ENCODE measurements at regions not wholly inside any gene's neighbourhood (a gene's known extent, or its start where the extent isn't known, plus 50 kb on each side); places are given as distances from the start of the nearest gene placed in this dataset.

- H3K9ac ChIP-seq (ENCODE audit: low read length): no peak overlapping the region
- H3K9me3 ChIP-seq (ENCODE audit: control insufficient read depth, insufficient read depth, low read depth, low read length): peaks cover 13% of the 10 kb centered on the region
- H3K27me3 ChIP-seq (ENCODE audit: control insufficient read depth, insufficient read depth, low read length): no peaks in the 10 kb centered on the region
- no peaks in the 10 kb centered on the region for H3K36me3 ChIP-seq (ENCODE audit: control insufficient read depth, insufficient read depth, low read length)
- H3K27ac ChIP-seq (ENCODE audit: low read depth, low read length): no peak overlapping the region
- H3K4me3 ChIP-seq (ENCODE audit: low read depth, low read length): no peak overlapping the region
- peaks cover 3% of the 10 kb centered on the region; the same call in 1 of the 2 replicates for H3K4me1 ChIP-seq (ENCODE audit: control insufficient read depth, insufficient read depth, low read length)
Measured at GRCh38 chr12:67558775-67559174, 89.8 kb upstream of the DYRK2 start.

DNA sequence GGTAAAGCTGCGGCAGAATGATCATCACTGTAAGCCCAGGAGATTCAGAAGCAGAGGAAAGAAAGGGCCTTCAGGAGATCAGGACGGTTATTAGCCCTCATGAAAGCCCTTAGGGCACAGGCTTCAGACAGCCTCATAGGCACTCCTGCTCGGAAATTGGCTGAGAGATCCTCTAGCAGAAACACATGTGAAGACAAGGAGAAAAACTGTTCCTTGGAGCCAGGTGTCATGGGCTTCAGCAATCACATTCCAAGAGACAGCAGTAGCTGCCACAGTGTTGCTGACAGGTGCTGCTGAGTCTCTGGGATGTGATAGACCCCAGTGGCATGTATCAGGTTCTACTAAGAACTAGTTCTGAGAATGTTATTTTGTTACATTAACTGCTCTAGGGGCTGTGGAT, 88.8 kb upstream of the DYRK2 start:
- peaks cover 15% of the 10 kb centered on the region for H3K9me3 ChIP-seq (ENCODE audit: control insufficient read depth, insufficient read depth, low read depth, low read length)
- H3K36me3 ChIP-seq (ENCODE audit: control insufficient read depth, insufficient read depth, low read length): no peaks in the 10 kb centered on the region
- H3K9ac ChIP-seq (ENCODE audit: low read length): no peak overlapping the region
- peaks cover 3% of the 10 kb centered on the region; the same call in 1 of the 2 replicates for H3K4me1 ChIP-seq (ENCODE audit: control insufficient read depth, insufficient read depth, low read length)
- H3K27me3 ChIP-seq (ENCODE audit: control insufficient read depth, insufficient read depth, low read length): no peaks in the 10 kb centered on the region
- no peak overlapping the region for H3K27ac ChIP-seq (ENCODE audit: low read depth, low read length)
- no peak overlapping the region for H3K4me3 ChIP-seq (ENCODE audit: low read depth, low read length)

DNA sequence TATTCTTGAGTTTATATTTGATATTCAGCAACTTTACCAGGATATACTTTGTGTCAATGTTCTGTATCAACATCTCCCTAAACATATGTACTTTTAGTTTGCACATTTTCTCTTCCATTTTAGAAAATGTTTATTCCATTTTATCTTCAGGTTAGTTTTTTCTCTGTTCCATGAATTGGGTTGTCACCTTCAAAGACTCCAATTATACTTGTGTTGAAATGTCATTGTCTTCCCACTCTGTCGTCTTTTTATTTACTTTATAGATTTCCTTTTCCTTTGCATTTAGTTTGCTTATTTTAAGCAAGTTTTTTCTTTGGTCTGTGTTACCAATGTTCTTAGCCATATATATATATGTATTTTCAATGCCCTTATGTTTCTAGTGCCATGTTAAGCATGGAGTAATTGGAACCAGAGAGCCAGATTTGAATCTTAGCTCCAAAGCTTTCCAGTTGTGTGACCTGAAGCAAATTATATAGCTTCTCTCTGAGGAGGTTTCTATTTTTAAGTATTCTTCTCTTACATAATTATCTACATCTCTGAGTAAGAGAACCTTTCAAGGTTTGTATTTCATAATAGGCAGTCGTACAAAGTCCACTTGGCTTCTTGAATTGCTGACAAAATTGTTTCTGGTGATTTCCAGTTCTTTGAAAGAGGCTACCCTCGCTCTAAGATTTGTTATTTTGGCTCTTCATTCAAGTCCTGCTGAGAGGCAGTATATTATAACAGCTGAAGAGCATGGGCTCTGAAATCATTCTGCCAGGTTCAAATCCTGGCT, 85.8 kb upstream of the DYRK2 start:
- no peak overlapping the region for H3K27ac ChIP-seq (ENCODE audit: low read depth, low read length)
- H3K36me3 ChIP-seq (ENCODE audit: control insufficient read depth, insufficient read depth, low read length): no peaks in the 10 kb centered on the region
- peaks cover 23% of the 10 kb centered on the region; the same call in 1 of the 2 replicates for H3K9me3 ChIP-seq (ENCODE audit: control insufficient read depth, insufficient read depth, low read depth, low read length)
- no peak overlapping the region for H3K4me3 ChIP-seq (ENCODE audit: low read depth, low read length)
- H3K9ac ChIP-seq (ENCODE audit: low read length): no peak overlapping the region
- H3K27me3 ChIP-seq (ENCODE audit: control insufficient read depth, insufficient read depth, low read length): no peaks in the 10 kb centered on the region
- H3K4me1 ChIP-seq (ENCODE audit: control insufficient read depth, insufficient read depth, low read length): no peaks in the 10 kb centered on the region

GRCh38 chr12:67568055-67568454, 80.5 kb upstream of the DYRK2 start:
- Histone ChIP-seq H3K27me3 (ENCODE audit: control insufficient read depth, insufficient read depth, low read length) (no peaks in the 10 kb centered on the region), H3K4me3 (ENCODE audit: low read depth, low read length) (no peak overlapping the region), H3K36me3 (ENCODE audit: control insufficient read depth, insufficient read depth, low read length) (no peaks in the 10 kb centered on the region), H3K4me1 (ENCODE audit: control insufficient read depth, insufficient read depth, low read length) (0 out of 2 replicates have a peak, but pooled peaks cover 3% of the 10 kb centered on the region), H3K27ac (ENCODE audit: low read depth, low read length) (no peak overlapping the region), H3K9me3 (ENCODE audit: control insufficient read depth, insufficient read depth, low read depth, low read length) (peaks cover 13% of the 10 kb centered on the region; the same call in 1 of the 2 replicates), H3K9ac (ENCODE audit: low read length) (no peak overlapping the region)

GRCh38 chr12:67572492-67572891, 76.1 kb upstream of the DYRK2 start:
- H3K27me3 ChIP-seq (ENCODE audit: control insufficient read depth, insufficient read depth, low read length): no peaks in the 10 kb centered on the region
- 0 out of 2 replicates have a peak, but pooled peaks cover 3% of the 10 kb centered on the region for H3K4me1 ChIP-seq (ENCODE audit: control insufficient read depth, insufficient read depth, low read length)
- no peak overlapping the region for H3K27ac ChIP-seq (ENCODE audit: low read depth, low read length)
- H3K4me3 ChIP-seq (ENCODE audit: low read depth, low read length): no peak overlapping the region
- no peaks in the 10 kb centered on the region for H3K36me3 ChIP-seq (ENCODE audit: control insufficient read depth, insufficient read depth, low read length)
- H3K9ac ChIP-seq (ENCODE audit: low read length): no peak overlapping the region
- H3K9me3 ChIP-seq (ENCODE audit: control insufficient read depth, insufficient read depth, low read depth, low read length): no peaks in the 10 kb centered on the region

- no peaks in the 10 kb centered on the region for H3K9me3 ChIP-seq (ENCODE audit: control insufficient read depth, insufficient read depth, low read depth, low read length)
- H3K4me1 ChIP-seq (ENCODE audit: control insufficient read depth, insufficient read depth, low read length): 0 out of 2 replicates have a peak, but pooled peaks cover 3% of the 10 kb centered on the region
- H3K27ac ChIP-seq (ENCODE audit: low read depth, low read length): no peak overlapping the region
- no peak overlapping the region for H3K9ac ChIP-seq (ENCODE audit: low read length)
- H3K4me3 ChIP-seq (ENCODE audit: low read depth, low read length): no peak overlapping the region
- no peaks in the 10 kb centered on the region for H3K36me3 ChIP-seq (ENCODE audit: control insufficient read depth, insufficient read depth, low read length)
- no peaks in the 10 kb centered on the region for H3K27me3 ChIP-seq (ENCODE audit: control insufficient read depth, insufficient read depth, low read length)
Measured at GRCh38 chr12:67573566-67573965, 75.0 kb upstream of the DYRK2 start.

DNA sequence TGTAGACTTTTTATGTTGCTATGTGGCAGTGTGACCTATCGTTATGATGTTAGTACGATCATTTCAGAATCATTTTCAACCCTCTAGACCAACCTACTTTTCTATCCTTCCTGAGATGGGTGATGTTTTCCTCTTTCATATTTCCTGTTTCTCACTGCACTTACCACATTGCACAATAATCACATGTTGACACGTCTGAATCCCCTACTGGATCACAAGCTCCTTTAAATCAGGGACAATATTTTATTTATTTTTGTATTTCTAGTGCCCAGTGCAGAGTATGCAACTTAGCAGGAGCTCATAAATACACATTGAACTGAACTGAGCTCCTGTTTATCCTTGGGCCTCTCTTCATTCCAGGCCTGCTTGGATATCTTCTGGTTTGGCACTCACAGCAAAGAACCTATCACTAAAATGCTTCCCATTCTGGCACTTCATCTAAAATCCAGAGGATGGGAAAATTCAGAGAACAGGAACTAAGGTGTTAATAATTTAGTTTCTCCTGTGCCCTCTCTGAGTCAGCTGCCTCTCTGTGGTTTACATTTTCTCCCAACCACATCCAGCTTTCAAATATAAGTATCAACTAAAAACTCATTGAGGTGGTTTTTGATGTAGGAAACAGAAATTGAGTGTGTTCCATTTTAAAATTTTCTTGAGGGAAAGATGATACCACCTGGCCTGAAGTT, 69.4 kb upstream of the DYRK2 start:
- Histone ChIP-seq H3K27ac (ENCODE audit: low read depth, low read length) (no peak overlapping the region), H3K27me3 (ENCODE audit: control insufficient read depth, insufficient read depth, low read length) (no peaks in the 10 kb centered on the region), H3K36me3 (ENCODE audit: control insufficient read depth, insufficient read depth, low read length) (no peaks in the 10 kb centered on the region), H3K4me3 (ENCODE audit: low read depth, low read length) (no peak overlapping the region), H3K4me1 (ENCODE audit: control insufficient read depth, insufficient read depth, low read length) (no peaks in the 10 kb centered on the region), H3K9me3 (ENCODE audit: control insufficient read depth, insufficient read depth, low read depth, low read length) (no peaks in the 10 kb centered on the region), H3K9ac (ENCODE audit: low read length) (no peak overlapping the region)

- H3K36me3 ChIP-seq (ENCODE audit: control insufficient read depth, insufficient read depth, low read length): no peaks in the 10 kb centered on the region
- H3K27ac ChIP-seq (ENCODE audit: low read depth, low read length): no peak overlapping the region
- no peaks in the 10 kb centered on the region for H3K9me3 ChIP-seq (ENCODE audit: control insufficient read depth, insufficient read depth, low read depth, low read length)
- H3K27me3 ChIP-seq (ENCODE audit: control insufficient read depth, insufficient read depth, low read length): no peaks in the 10 kb centered on the region
- no peaks in the 10 kb centered on the region for H3K4me1 ChIP-seq (ENCODE audit: control insufficient read depth, insufficient read depth, low read length)
- H3K4me3 ChIP-seq (ENCODE audit: low read depth, low read length): no peak overlapping the region
- H3K9ac ChIP-seq (ENCODE audit: low read length): no peak overlapping the region
Measured at GRCh38 chr12:67579662-67580003, 68.9 kb upstream of the DYRK2 start.

GRCh38 chr12:67582238-67582834, 66.2 kb upstream of the DYRK2 start:
- Histone ChIP-seq H3K4me1 (ENCODE audit: control insufficient read depth, insufficient read depth, low read length) (no peaks in the 10 kb centered on the region), H3K9me3 (ENCODE audit: control insufficient read depth, insufficient read depth, low read depth, low read length) (no peaks in the 10 kb centered on the region), H3K9ac (ENCODE audit: low read length) (no peak overlapping the region), H3K4me3 (ENCODE audit: low read depth, low read length) (no peak overlapping the region), H3K36me3 (ENCODE audit: control insufficient read depth, insufficient read depth, low read length) (no peaks in the 10 kb centered on the region), H3K27me3 (ENCODE audit: control insufficient read depth, insufficient read depth, low read length) (no peaks in the 10 kb centered on the region), H3K27ac (ENCODE audit: low read depth, low read length) (no peak overlapping the region)

DNA sequence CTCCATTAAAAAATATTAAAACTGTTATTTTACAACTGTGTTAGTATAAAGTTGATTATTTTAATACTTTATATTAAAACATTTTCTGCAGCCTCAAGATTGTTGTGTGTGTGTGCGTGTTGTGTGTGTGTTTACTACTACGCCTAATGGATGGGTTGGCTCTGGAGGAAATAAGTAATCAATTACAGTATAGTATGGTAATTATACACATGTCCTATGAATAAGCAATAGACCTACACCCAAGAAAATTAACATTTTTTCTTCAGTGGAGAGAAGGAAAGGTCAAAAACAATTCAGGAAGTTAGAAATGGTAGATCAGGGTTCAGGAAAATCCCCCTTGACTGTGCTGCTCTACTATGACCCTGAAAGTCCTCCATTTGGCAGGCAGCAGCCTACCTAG, 65.7 kb upstream of the DYRK2 start:
- no peaks in the 10 kb centered on the region for H3K27me3 ChIP-seq (ENCODE audit: control insufficient read depth, insufficient read depth, low read length)
- H3K9ac ChIP-seq (ENCODE audit: low read length): no peak overlapping the region
- no peak overlapping the region for H3K27ac ChIP-seq (ENCODE audit: low read depth, low read length)
- H3K36me3 ChIP-seq (ENCODE audit: control insufficient read depth, insufficient read depth, low read length): no peaks in the 10 kb centered on the region
- H3K4me1 ChIP-seq (ENCODE audit: control insufficient read depth, insufficient read depth, low read length): no peaks in the 10 kb centered on the region
- H3K9me3 ChIP-seq (ENCODE audit: control insufficient read depth, insufficient read depth, low read depth, low read length): no peaks in the 10 kb centered on the region
- no peak overlapping the region for H3K4me3 ChIP-seq (ENCODE audit: low read depth, low read length)

GRCh38 chr12:67586951-67587350, 61.6 kb upstream of the DYRK2 start:
- Histone ChIP-seq H3K4me1 (ENCODE audit: control insufficient read depth, insufficient read depth, low read length) (no peaks in the 10 kb centered on the region), H3K9ac (ENCODE audit: low read length) (no peak overlapping the region), H3K4me3 (ENCODE audit: low read depth, low read length) (no peak overlapping the region), H3K36me3 (ENCODE audit: control insufficient read depth, insufficient read depth, low read length) (no peaks in the 10 kb centered on the region), H3K9me3 (ENCODE audit: control insufficient read depth, insufficient read depth, low read depth, low read length) (no peaks in the 10 kb centered on the region), H3K27me3 (ENCODE audit: control insufficient read depth, insufficient read depth, low read length) (no peaks in the 10 kb centered on the region), H3K27ac (ENCODE audit: low read depth, low read length) (no peak overlapping the region)

Measured in HUES6 (cell line).